SK-N-MC (cell line): ENCODE measurements at regions not wholly inside any gene's neighbourhood (a gene's known extent, or its start where the extent isn't known, plus 50 kb on each side); places are given as distances from the start of the nearest gene placed in this dataset.

Source experiments
- EZH2 ChIP-seq: fragments of 200-600 bp; sonication (generic); IDR thresholded peaks from one replicate; pipeline ENCODE4 v1.6.1; 2017; ENCODE audit warnings: antibody characterized with exemption
- FOXP2 ChIP-seq: optimal IDR thresholded peaks from 2 replicates; pipeline ENCODE3; 2011; ENCODE audit warnings: mild to moderate bottlenecking, moderate library complexity; ENCODE audit not compliant: insufficient read depth; ENCODE audit errors: extremely low read length, control extremely low read depth
- POLR2AphosphoS5 ChIP-seq: IDR thresholded peaks from 2 replicates; pipeline ENCODE4 v1.6.1; 2012; ENCODE audit warnings: mild to moderate bottlenecking, low read depth, low read length, borderline replicate concordance

GRCh38 chr11:81190546-81190945 lies 1543.1 kb downstream of the FAM181B start:
- no peak for TF ChIP-seq POLR2AphosphoS5
- TF ChIP-seq EZH2: no peak
- TF ChIP-seq FOXP2: no peak
